ENCODE measurements at regions not wholly inside any gene's neighbourhood (a gene's known extent, or its start where the extent isn't known, plus 50 kb on each side); places are given as distances from the start of the nearest gene placed in this dataset.

DNA sequence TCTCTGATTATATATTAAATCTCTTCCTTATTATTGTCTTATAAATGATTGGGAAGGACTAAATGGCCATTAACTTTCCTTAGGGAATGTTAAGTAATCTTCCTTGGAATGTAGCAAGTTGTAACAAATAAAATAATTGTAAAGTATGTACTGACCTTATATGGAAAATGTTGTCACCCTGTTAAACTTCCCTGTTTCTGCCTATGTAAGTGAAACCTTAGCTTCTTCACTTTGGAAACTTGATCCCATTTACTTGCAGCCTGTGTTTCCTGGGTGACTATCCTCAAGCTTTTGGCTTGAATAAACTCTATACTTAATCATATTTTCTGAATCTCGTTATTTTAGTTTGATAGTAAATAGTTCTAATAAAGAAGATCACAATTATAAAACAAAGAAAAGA, 519.5 kb upstream of the PTCHD4 start:
- Histone ChIP-seq H3K4me1 (ENCODE audit: insufficient read depth) (no peaks in the 10 kb centered on the region), H3K9me3 (no peaks in the 10 kb centered on the region), H3K36me3 (no peaks in the 10 kb centered on the region), H3K27ac (no peak overlapping the region), H3K4me3 (no peak overlapping the region), H3K27me3 (no peaks in the 10 kb centered on the region)
- intact Hi-C loops (cut with DNase I): no loop called here
- 43 to 58% (median 49%) methylated on average over 1 of the region's 1 CpG for WGBS, 3 donors
- DNase-seq: no peak
- TF ChIP-seq POLR2A (IDR thresholded peaks at IDR 0.05) (no peak), EP300 (IDR thresholded peaks at IDR 0.05) (no peak)
- TF ChIP-seq, protein P1, sequence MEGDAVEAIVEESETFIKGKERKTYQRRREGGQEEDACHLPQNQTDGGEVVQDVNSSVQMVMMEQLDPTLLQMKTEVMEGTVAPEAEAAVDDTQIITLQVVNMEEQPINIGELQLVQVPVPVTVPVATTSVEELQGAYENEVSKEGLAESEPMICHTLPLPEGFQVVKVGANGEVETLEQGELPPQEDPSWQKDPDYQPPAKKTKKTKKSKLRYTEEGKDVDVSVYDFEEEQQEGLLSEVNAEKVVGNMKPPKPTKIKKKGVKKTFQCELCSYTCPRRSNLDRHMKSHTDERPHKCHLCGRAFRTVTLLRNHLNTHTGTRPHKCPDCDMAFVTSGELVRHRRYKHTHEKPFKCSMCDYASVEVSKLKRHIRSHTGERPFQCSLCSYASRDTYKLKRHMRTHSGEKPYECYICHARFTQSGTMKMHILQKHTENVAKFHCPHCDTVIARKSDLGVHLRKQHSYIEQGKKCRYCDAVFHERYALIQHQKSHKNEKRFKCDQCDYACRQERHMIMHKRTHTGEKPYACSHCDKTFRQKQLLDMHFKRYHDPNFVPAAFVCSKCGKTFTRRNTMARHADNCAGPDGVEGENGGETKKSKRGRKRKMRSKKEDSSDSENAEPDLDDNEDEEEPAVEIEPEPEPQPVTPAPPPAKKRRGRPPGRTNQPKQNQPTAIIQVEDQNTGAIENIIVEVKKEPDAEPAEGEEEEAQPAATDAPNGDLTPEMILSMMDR (IDR thresholded peaks at IDR 0.05): no peak

DNA sequence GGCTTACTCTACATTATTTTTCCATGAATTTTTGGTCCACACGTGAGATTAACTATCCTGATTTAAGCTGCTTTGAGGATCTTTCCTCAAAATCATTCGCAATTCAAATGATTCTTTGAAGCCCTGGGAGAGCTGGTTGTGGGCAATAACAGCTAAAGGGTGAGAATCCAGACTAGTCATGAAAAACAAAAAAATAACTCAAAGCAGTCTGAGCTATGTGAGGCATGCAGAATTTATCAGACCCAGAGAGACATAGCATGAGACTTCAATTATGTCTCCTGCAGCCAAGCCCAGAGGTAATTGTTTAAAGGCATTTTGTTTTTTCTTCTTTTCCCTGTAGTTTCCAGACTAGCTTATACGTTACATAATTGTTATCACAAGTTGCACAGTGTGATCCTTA, 517.3 kb upstream of the PTCHD4 start:
- H3K27me3 ChIP-seq: no peaks in the 10 kb centered on the region
- WGBS, 3 donors: 27 to 48% (median 31%) methylated on average over 3 of the region's 3 CpGs
- no peaks in the 10 kb centered on the region for H3K36me3 ChIP-seq
- no peaks in the 10 kb centered on the region for H3K9me3 ChIP-seq
- TF ChIP-seq, protein P1 (IDR thresholded peaks at IDR 0.05): no peak
- TF ChIP-seq EP300 (IDR thresholded peaks at IDR 0.05) (no peak), POLR2A (IDR thresholded peaks at IDR 0.05) (no peak)
- H3K4me1 ChIP-seq (ENCODE audit: insufficient read depth): no peaks in the 10 kb centered on the region
- intact Hi-C loops (cut with DNase I): no loop called here
- no peak overlapping the region for H3K27ac ChIP-seq
- DNase-seq: no peak
- no peak overlapping the region for H3K4me3 ChIP-seq

DNA sequence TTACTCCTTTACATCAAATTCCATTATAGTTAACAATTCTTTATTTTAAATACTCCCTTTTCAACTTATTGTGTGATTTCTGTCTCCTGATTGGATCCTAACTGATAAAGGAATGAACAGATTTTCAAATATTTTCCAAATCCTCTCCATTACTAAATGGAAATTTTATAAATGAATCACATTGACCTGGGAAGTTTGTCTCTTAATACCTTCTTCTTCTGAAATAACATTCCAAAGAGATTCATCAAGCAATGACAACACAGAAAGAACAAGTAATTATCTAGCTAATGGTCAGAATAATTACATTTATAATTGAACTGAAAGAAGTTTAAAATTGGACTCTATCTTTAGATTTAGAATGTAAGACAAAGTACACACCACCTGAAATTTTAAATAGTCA, 515.4 kb upstream of the PTCHD4 start:
- Histone ChIP-seq H3K36me3 (no peaks in the 10 kb centered on the region), H3K4me3 (no peak overlapping the region), H3K27ac (no peak overlapping the region), H3K4me1 (ENCODE audit: insufficient read depth) (no peaks in the 10 kb centered on the region), H3K27me3 (no peaks in the 10 kb centered on the region), H3K9me3 (no peaks in the 10 kb centered on the region)
- intact Hi-C loops (cut with DNase I): no loop called here
- TF ChIP-seq EP300 (IDR thresholded peaks at IDR 0.05): no peak
- TF ChIP-seq, protein P1 (IDR thresholded peaks at IDR 0.05): no peak
- no peak for TF ChIP-seq POLR2A (IDR thresholded peaks at IDR 0.05)
- no peak for DNase-seq

DNA sequence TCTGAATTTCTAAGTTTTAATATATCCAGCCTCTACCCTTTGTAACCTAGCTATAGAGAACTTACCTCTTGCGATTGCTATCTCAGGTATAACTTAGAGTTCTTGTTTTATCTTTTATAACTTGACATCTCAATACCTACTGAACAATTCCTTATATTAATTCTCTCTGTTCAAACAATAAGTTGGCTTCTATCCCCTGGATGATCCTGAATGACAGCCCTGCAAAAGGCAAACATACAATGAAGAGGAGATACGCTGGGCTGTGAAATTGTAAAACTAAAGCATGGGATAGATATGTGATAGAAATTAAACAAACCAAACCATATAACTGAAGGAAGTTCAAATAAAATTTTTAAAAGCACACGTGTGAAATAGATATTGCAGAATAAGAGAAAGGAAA, 513.6 kb upstream of the PTCHD4 start:
- Histone ChIP-seq H3K27me3 (no peaks in the 10 kb centered on the region), H3K36me3 (no peaks in the 10 kb centered on the region), H3K4me3 (no peak overlapping the region), H3K27ac (no peak overlapping the region), H3K4me1 (ENCODE audit: insufficient read depth) (no peaks in the 10 kb centered on the region), H3K9me3 (no peaks in the 10 kb centered on the region)
- intact Hi-C loops (cut with DNase I): no loop called here
- TF ChIP-seq EP300 (IDR thresholded peaks at IDR 0.05): no peak
- TF ChIP-seq, protein P1 (IDR thresholded peaks at IDR 0.05): no peak
- TF ChIP-seq POLR2A (IDR thresholded peaks at IDR 0.05): no peak
- WGBS, 3 donors: 73 to 77% (median 77%) methylated on average over 3 of the region's 3 CpGs
- no peak for DNase-seq

DNA sequence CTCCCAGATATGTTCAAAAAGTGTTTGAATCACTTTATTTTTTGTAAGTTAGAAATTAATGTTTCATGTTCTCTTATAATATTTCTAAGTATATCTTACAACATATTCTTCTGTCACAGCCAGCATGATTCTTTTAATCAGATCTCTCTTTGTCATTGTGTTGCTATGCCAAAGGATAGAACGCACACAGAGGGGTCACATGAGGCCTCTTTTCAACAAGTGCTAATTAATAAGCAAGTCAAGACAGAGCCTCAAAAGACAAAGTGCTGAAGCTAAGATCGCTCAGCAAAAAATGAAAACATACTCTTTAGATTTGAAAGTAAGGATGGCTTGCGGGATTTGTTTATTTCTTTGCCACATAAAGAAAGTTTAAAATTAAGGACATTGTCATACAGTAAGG, 508.8 kb upstream of the PTCHD4 start:
- H3K27ac ChIP-seq: no peak overlapping the region
- H3K9me3 ChIP-seq: no peaks in the 10 kb centered on the region
- TF ChIP-seq POLR2A (IDR thresholded peaks at IDR 0.05) (no peak), EP300 (IDR thresholded peaks at IDR 0.05) (no peak)
- TF ChIP-seq, protein P1 (IDR thresholded peaks at IDR 0.05): no peak
- H3K36me3 ChIP-seq: no peaks in the 10 kb centered on the region
- no peak for DNase-seq
- intact Hi-C loops (cut with DNase I): no loop called here
- no peak overlapping the region for H3K4me3 ChIP-seq
- no peaks in the 10 kb centered on the region for H3K4me1 ChIP-seq (ENCODE audit: insufficient read depth)
- 53 to 70% (median 64%) methylated on average over 3 of the region's 3 CpGs for WGBS, 3 donors
- H3K27me3 ChIP-seq: no peaks in the 10 kb centered on the region
